ENCODE measurements at regions not wholly inside any gene's neighbourhood (a gene's known extent, or its start where the extent isn't known, plus 50 kb on each side); places are given as distances from the start of the nearest gene placed in this dataset.

GRCh38 chr14:97107760-97108159 is 310.6 kb downstream of the VRK1 start:
- TF ChIP-seq POLR2A (IDR thresholded peaks at IDR 0.05; ENCODE audit: insufficient read depth in 1 of 2, low read depth in 2 of 2, low read length in 2 of 2) = no peak
- TF ChIP-seq RAD21 (CRISPR knock-in tag; IDR thresholded peaks at IDR 0.05) = no peak
- no peak for TF ChIP-seq MTF1 (CRISPR knock-in tag; IDR thresholded peaks at IDR 0.05)
- TF ChIP-seq ZBTB40 (IDR thresholded peaks at IDR 0.05) = no peak
- TF ChIP-seq ZBTB40 (CRISPR knock-in tag; IDR thresholded peaks at IDR 0.05) = no peak
- no peak for TF ChIP-seq ZNF772 (CRISPR knock-in tag; IDR thresholded peaks at IDR 0.05)
- TF ChIP-seq FOXK2 (IDR thresholded peaks at IDR 0.05) = no peak
- no peak for TF ChIP-seq FIP1L1 (IDR thresholded peaks at IDR 0.05; ENCODE audit: borderline replicate concordance, insufficient read depth, low read depth, low read length)
- TF ChIP-seq CTCF (CRISPR knock-in tag; IDR thresholded peaks at IDR 0.05) = no peak
- no peak for TF ChIP-seq SUZ12 (IDR thresholded peaks at IDR 0.05; ENCODE audit: low read depth, low read length)
- TF ChIP-seq EZH2 (conservative IDR thresholded peaks at IDR 0.05; ENCODE audit: low read depth, low read length) = no peak
- no peak for TF ChIP-seq NCOA1 (CRISPR knock-in tag; IDR thresholded peaks at IDR 0.05)
- TF ChIP-seq GABPA (IDR thresholded peaks at IDR 0.05; ENCODE audit: low read depth, low read length) = no peak
- TF ChIP-seq GABPA (CRISPR knock-in tag; IDR thresholded peaks at IDR 0.05; ENCODE audit: low read depth) = no peak

All from HepG2 (cell line).